Neural cell (in vitro differentiated cells): ENCODE measurements at regions not wholly inside any gene's neighbourhood (a gene's known extent, or its start where the extent isn't known, plus 50 kb on each side); places are given as distances from the start of the nearest gene placed in this dataset.

Experiments used
- CTCF ChIP-seq: fragments of 450-650 bp; IDR thresholded peaks from 2 replicates; pipeline ENCODE4 v1.5.1; 2014; ENCODE audit warnings: antibody characterized with exemption, mild to moderate bottlenecking, moderate library complexity; ENCODE audit not compliant: poor library complexity, severe bottlenecking
- EZH2 ChIP-seq: fragments of 200-600, 300-800 bp; shearing (Covaris generic), sonication (generic); IDR thresholded peaks from 2 replicates; pipeline ENCODE4 v1.6.1; 2014; ENCODE audit warnings: antibody characterized with exemption, low read length, borderline replicate concordance, mild to moderate bottlenecking; ENCODE audit not compliant: insufficient read depth, poor library complexity, severe bottlenecking
- RAD21 ChIP-seq: fragments of 450-650 bp; conservative IDR thresholded peaks from 2 replicates; pipeline ENCODE4 v1.6.1; 2014; ENCODE audit warnings: antibody characterized with exemption, mild to moderate bottlenecking, moderate library complexity
- SMC3 ChIP-seq: fragments of 450-650 bp; conservative IDR thresholded peaks from 2 replicates; pipeline ENCODE4 v1.6.1; 2014; ENCODE audit warnings: antibody characterized with exemption, mild to moderate bottlenecking, moderate library complexity; ENCODE audit not compliant: poor library complexity

- TF ChIP-seq CTCF (no peak), EZH2 (no peak), SMC3 (no peak), RAD21 (no peak)
Observed at GRCh38 chr7:16338065-16338464, 83.3 kb downstream of the CRPPA start.
